Ramos (cell line): ENCODE measurements at regions not wholly inside any gene's neighbourhood (a gene's known extent, or its start where the extent isn't known, plus 50 kb on each side); places are given as distances from the start of the nearest gene placed in this dataset.

ENCODE experiments used
- in situ Hi-C: fragments of 300-500 bp; cut with MboI; formaldehyde crosslinking; loops from one replicate; pipeline ENCODE4 v1.14.3; 2022; ENCODE audit warnings: low sequenced_read_pairs; ENCODE audit not compliant: unreplicated experiment

- in situ Hi-C loops: no loop called here
Observed at GRCh38 chr9:84567805-84568204, 101.7 kb upstream of the NTRK2 start.

GRCh38 chr9:84570482-84571154 lies 98.9 kb upstream of the NTRK2 start:
- in situ Hi-C loops: no loop called here

- in situ Hi-C loops: no loop called here
Observed at GRCh38 chr9:84573083-84573482, 96.4 kb upstream of the NTRK2 start.

GRCh38 chr9:84575705-84576104 lies 93.8 kb upstream of the NTRK2 start:
- in situ Hi-C loops: no loop called here

GRCh38 chr9:84583866-84584265 lies 85.7 kb upstream of the NTRK2 start:
- in situ Hi-C loops: no loop called here

- in situ Hi-C loops: no loop called here
Observed at GRCh38 chr9:84586662-84587061, 82.9 kb upstream of the NTRK2 start.

- in situ Hi-C loops: no loop called here
Observed at GRCh38 chr9:84587153-84587552, 82.4 kb upstream of the NTRK2 start.

GRCh38 chr9:84589542-84589941 lies 80.0 kb upstream of the NTRK2 start:
- in situ Hi-C loops: no loop called here

- in situ Hi-C loops: no loop called here
Observed at GRCh38 chr9:84590706-84591105, 78.8 kb upstream of the NTRK2 start.

- in situ Hi-C loops: no loop called here
Observed at GRCh38 chr9:84592918-84593317, 76.6 kb upstream of the NTRK2 start.

GRCh38 chr9:84593352-84593751 lies 76.2 kb upstream of the NTRK2 start:
- in situ Hi-C loops: no loop called here

- in situ Hi-C loops: no loop called here
Observed at GRCh38 chr9:84597131-84597530, 72.4 kb upstream of the NTRK2 start.

- in situ Hi-C loops: no loop called here
Observed at GRCh38 chr9:84598921-84599636, 70.5 kb upstream of the NTRK2 start.

- in situ Hi-C loops: no loop called here
Observed at GRCh38 chr9:84600739-84601138, 68.8 kb upstream of the NTRK2 start.

- in situ Hi-C loops: no loop called here
Observed at GRCh38 chr9:84604223-84604622, 65.3 kb upstream of the NTRK2 start.

- in situ Hi-C loops: no loop called here
Observed at GRCh38 chr9:84609779-84610178, 59.8 kb upstream of the NTRK2 start.

GRCh38 chr9:84613431-84613830 lies 56.1 kb upstream of the NTRK2 start:
- in situ Hi-C loops: no loop called here

- in situ Hi-C loops: no loop called here
Observed at GRCh38 chr9:84615544-84615943, 54.0 kb upstream of the NTRK2 start.

GRCh38 chr9:84617411-84618029 lies 52.0 kb upstream of the NTRK2 start:
- in situ Hi-C loops: no loop called here
